ENCODE measurements at regions not wholly inside any gene's neighbourhood (a gene's known extent, or its start where the extent isn't known, plus 50 kb on each side); places are given as distances from the start of the nearest gene placed in this dataset.

DNA sequence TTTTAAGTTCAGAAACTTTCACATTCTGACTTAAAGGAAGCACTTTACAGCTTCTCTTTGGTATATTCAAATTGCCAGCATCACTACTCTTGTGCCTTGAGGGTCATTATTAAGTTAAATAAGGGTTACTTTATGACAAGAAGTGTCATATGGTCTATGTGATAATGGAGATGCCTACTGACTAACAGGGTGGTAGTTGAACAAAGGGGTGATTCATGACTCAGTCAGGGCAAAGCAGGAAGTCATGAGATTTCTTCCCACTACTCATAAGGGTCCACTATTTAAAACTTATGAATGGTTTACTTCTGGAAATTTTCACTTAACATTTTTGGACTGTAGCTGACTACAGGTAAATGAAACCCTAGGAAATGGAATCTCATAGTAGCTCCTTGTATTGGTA, 938.3 kb upstream of the PTPRD start:
- Histone ChIP-seq H4K91ac (ENCODE audit: insufficient read depth, low read depth, low read length) (no peak overlapping the region), H3K9ac (ENCODE audit: low read depth, low read length) (no peak overlapping the region), H3K4me2 (ENCODE audit: low read depth, low read length) (no peak overlapping the region), H3K36me3 (ENCODE audit: control insufficient read depth, insufficient read depth, low read length) (no peaks in the 10 kb centered on the region), H2AK5ac (ENCODE audit: low read depth, low read length) (no peak overlapping the region), H3K23ac (ENCODE audit: low read depth, low read length) (no peak overlapping the region), H3K56ac (ENCODE audit: extremely low read depth, insufficient read depth, low read length) (no peak overlapping the region), H3K4ac (ENCODE audit: low read depth, low read length) (no peak overlapping the region), H3K9me1 (ENCODE audit: insufficient read depth, low read length) (no peaks in the 10 kb centered on the region), H2AFZ (replicated peaks; ENCODE audit: low read length, poor library complexity) (no peak overlapping the region), H3K9me3 (ENCODE audit: control insufficient read depth, insufficient read depth, low read length) (peaks cover 12% of the 10 kb centered on the region), H2BK120ac (ENCODE audit: low read depth, low read length) (no peak overlapping the region), H3K14ac (replicated peaks; ENCODE audit: low read depth, low read length) (no peak overlapping the region), H3K4me3 (ENCODE audit: insufficient read depth, low read depth, low read length) (no peak overlapping the region), H2BK20ac (ENCODE audit: low read depth, low read length) (no peak overlapping the region), H2BK15ac (ENCODE audit: low read depth, low read length) (no peak overlapping the region), H3K27me3 (ENCODE audit: control insufficient read depth, insufficient read depth, low read length) (no peaks in the 10 kb centered on the region), H3K79me1 (ENCODE audit: low read depth in 1 of 2, low read length in 2 of 2) (no peaks in the 10 kb centered on the region), H3K4me1 (ENCODE audit: control insufficient read depth, insufficient read depth, low read length) (no peaks in the 10 kb centered on the region), H3K18ac (ENCODE audit: low read depth, low read length) (no peak overlapping the region), H4K8ac (ENCODE audit: low read depth in 2 of 2, low read length in 2 of 2) (no peak overlapping the region), H4K20me1 (ENCODE audit: insufficient read depth, low read length) (no peaks in the 10 kb centered on the region), H2AK9ac (replicated peaks; ENCODE audit: low read depth, low read length, poor library complexity) (no peak overlapping the region), H2BK5ac (ENCODE audit: low read depth, low read length, poor library complexity, severe bottlenecking) (no peak overlapping the region), H4K5ac (ENCODE audit: low read depth, low read length) (no peak overlapping the region), H3K27ac (ENCODE audit: insufficient read depth, low read length) (no peak overlapping the region)
- TF ChIP-seq RCOR1 (IDR thresholded peaks at IDR 0.05; ENCODE audit: insufficient replicate concordance, low read length) (no peak), FOS (IDR thresholded peaks at IDR 0.05; ENCODE audit: low read depth, low read length) (no peak), MAZ (IDR thresholded peaks at IDR 0.05; ENCODE audit: borderline replicate concordance, low read depth, low read length) (no peak), NFE2L2 (IDR thresholded peaks at IDR 0.05; ENCODE audit: low read depth, low read length) (no peak), MXI1 (IDR thresholded peaks at IDR 0.05; ENCODE audit: borderline replicate concordance, low read depth, low read length) (no peak), SMC3 (IDR thresholded peaks at IDR 0.05; ENCODE audit: low read depth, low read length) (no peak), CEBPB (IDR thresholded peaks at IDR 0.05; ENCODE audit: low read depth, low read length) (no peak), ELK1 (IDR thresholded peaks at IDR 0.05; ENCODE audit: borderline replicate concordance, low read depth, low read length) (no peak), RFX5 (IDR thresholded peaks at IDR 0.05; ENCODE audit: low read depth, low read length) (no peak), POLR2A (IDR thresholded peaks at IDR 0.05; ENCODE audit: low read depth, low read length) (no peak), USF2 (IDR thresholded peaks at IDR 0.05; ENCODE audit: low read depth, low read length) (no peak), BHLHE40 (IDR thresholded peaks at IDR 0.05; ENCODE audit: low read depth, low read length) (no peak), RAD21 (IDR thresholded peaks at IDR 0.05; ENCODE audit: low read length) (no peak), MAFK (IDR thresholded peaks at IDR 0.05; ENCODE audit: low read depth, low read length) (no peak), CHD1 (IDR thresholded peaks at IDR 0.05; ENCODE audit: low read depth, low read length) (no peak)
- TF ChIP-seq, protein P1, sequence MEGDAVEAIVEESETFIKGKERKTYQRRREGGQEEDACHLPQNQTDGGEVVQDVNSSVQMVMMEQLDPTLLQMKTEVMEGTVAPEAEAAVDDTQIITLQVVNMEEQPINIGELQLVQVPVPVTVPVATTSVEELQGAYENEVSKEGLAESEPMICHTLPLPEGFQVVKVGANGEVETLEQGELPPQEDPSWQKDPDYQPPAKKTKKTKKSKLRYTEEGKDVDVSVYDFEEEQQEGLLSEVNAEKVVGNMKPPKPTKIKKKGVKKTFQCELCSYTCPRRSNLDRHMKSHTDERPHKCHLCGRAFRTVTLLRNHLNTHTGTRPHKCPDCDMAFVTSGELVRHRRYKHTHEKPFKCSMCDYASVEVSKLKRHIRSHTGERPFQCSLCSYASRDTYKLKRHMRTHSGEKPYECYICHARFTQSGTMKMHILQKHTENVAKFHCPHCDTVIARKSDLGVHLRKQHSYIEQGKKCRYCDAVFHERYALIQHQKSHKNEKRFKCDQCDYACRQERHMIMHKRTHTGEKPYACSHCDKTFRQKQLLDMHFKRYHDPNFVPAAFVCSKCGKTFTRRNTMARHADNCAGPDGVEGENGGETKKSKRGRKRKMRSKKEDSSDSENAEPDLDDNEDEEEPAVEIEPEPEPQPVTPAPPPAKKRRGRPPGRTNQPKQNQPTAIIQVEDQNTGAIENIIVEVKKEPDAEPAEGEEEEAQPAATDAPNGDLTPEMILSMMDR (conservative IDR thresholded peaks at IDR 0.05; ENCODE audit: low read depth, low read length): no peak
- POLR2A ChIA-PET (ENCODE audit: unreplicated experiment): no interaction called here
- no peak for ATAC-seq (ENCODE audit: low read depth)
- CTCF ChIA-PET: no interaction called here
- in situ Hi-C loops (cut with MboI; ENCODE audit: low sequenced_read_pairs) (no loop called here), dilution Hi-C loops (cut with HindIII; ENCODE audit: low sequenced_read_pairs, unreplicated experiment) (no loop called here), intact Hi-C loops (cut with micrococcal nuclease) (no loop called here)
- no TSS peak for BruUV-seq (replicated peaks)
- no peak for DNase-seq

Data from IMR-90 (cell line).